ENCODE measurements at regions not wholly inside any gene's neighbourhood (a gene's known extent, or its start where the extent isn't known, plus 50 kb on each side); places are given as distances from the start of the nearest gene placed in this dataset.

DNA sequence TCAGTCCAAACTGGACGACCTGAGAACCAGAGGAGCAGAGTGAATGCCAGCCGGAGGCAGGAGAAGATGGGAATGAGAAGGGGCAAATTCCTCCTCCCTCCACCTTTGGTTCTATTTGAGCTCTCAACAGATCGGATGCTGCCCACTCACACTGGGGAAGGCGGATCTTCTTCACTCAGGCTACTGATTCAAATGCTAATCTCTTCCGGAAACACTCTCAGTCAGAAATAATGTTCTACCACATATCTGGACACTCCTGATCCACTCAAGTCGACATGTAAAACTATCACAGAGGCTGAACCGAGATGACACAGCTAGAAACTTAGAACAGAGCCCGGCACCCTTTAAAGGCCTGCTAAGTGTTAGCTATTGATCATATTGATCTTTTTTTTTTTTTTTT lies 57.4 kb upstream of the GRIN2A start:
- Histone ChIP-seq H3K4me3 (replicated peaks in 1 of 3; ENCODE audit: insufficient read depth in 1 of 3, low read depth in 1 of 3, low read length in 3 of 3) (no peak overlapping the region), H3K9me3 (replicated peaks; ENCODE audit: control insufficient read depth, insufficient read depth, low read length) (no peaks in the 10 kb centered on the region), H3K27me3 (ENCODE audit: control insufficient read depth in 2 of 2, insufficient read depth in 2 of 2, low read length in 2 of 2) (no peaks in the 10 kb centered on the region), H3K9me1 (replicated peaks; ENCODE audit: control insufficient read depth, extremely low read depth, insufficient read depth, low read length) (no peaks in the 10 kb centered on the region), H3K4me2 (ENCODE audit: insufficient read depth, low read length) (no peak overlapping the region), H4K20me1 (replicated peaks; ENCODE audit: control insufficient read depth, extremely low read depth, insufficient read depth, low read length) (no peaks in the 10 kb centered on the region), H3K9ac (replicated peaks; ENCODE audit: extremely low read depth, insufficient read depth, low read length) (no peak overlapping the region), H3K27ac (ENCODE audit: insufficient read depth, low read depth, low read length) (no peak overlapping the region), H3K79me2 (ENCODE audit: control insufficient read depth, insufficient read depth, low read length) (no peaks in the 10 kb centered on the region), H3K36me3 (ENCODE audit: control insufficient read depth in 2 of 2, extremely low read depth in 1 of 2, insufficient read depth in 2 of 2, low read length in 2 of 2) (no peaks in the 10 kb centered on the region), H3K4me1 (ENCODE audit: control insufficient read depth, extremely low read depth, insufficient read depth, low read length) (no peaks in the 10 kb centered on the region), H2AFZ (ENCODE audit: low read depth, low read length) (no peak overlapping the region)
- CTCF ChIA-PET, result interaction anchor here (0.7 kb wide), 1 partner anchor 1975 kb away, joined by 3 read pairs; no protein-coding TSS in a partner anchor
- POLR2A ChIA-PET, result no interaction called here
- BruUV-seq (replicated peaks), result no TSS peak
- no peak for DNase-seq (ENCODE audit: low read depth, low spot score)
- dilution Hi-C loops (cut with MboI; ENCODE audit: extremely low pct_ligation_motif_present, low sequenced_read_pairs), result no loop called here
- intact Hi-C loops (cut with micrococcal nuclease), result no loop called here
- TF ChIP-seq CTCF (IDR thresholded peaks at IDR 0.05; ENCODE audit: extremely low read depth in 1 of 2, insufficient read depth in 1 of 2, low read depth in 1 of 2, low read length in 2 of 2), result no peak
- no peak for TF ChIP-seq JUN (IDR thresholded peaks at IDR 0.05; ENCODE audit: borderline replicate concordance, insufficient read depth, insufficient read length, low read depth)
- TF ChIP-seq MAX (IDR thresholded peaks at IDR 0.05; ENCODE audit: insufficient read depth, insufficient read length), result no peak
- TF ChIP-seq FOS (IDR thresholded peaks at IDR 0.05; ENCODE audit: borderline replicate concordance, insufficient read depth, low read length), result no peak
- no peak for TF ChIP-seq POLR2AphosphoS5 (IDR thresholded peaks at IDR 0.05; ENCODE audit: insufficient read depth, low read depth, low read length)
- no peak for TF ChIP-seq GATA2 (IDR thresholded peaks at IDR 0.05; ENCODE audit: insufficient read depth, insufficient read length, low read depth, low read length)
- TF ChIP-seq EZH2 (IDR thresholded peaks at IDR 0.05; ENCODE audit: borderline replicate concordance, low read depth, low read length, severe bottlenecking), result no peak
- TF ChIP-seq MYC (IDR thresholded peaks at IDR 0.05; ENCODE audit: low read depth, low read length), result no peak
- no peak for TF ChIP-seq POLR2A (IDR thresholded peaks at IDR 0.05; ENCODE audit: low read depth, low read length)
- no peak for FAIRE-seq
